ENCODE measurements at regions not wholly inside any gene's neighbourhood (a gene's known extent, or its start where the extent isn't known, plus 50 kb on each side); places are given as distances from the start of the nearest gene placed in this dataset.

DNA sequence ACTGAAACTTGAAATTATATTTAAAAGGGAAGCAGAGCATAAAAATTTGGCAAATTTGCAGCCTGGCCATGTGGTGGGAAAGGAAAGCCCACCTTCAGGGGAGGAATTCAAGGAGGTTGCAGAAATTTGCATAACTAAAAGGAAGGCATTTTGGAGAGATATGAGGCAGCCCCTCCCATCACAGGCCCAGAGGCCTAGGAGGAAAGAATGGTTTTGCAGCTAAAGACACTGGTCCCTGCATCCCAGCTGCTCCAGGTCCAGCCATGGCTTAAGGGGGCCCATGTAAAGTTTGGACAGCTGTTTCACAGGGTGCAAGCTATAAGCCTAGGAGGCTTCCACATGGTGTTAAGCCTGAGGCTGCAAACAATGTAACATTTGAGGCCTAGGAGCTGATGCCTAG, 212.5 kb downstream of the NNT start:
- TF ChIP-seq CTCF (IDR thresholded peaks at IDR 0.05) (no peak), ZFX (IDR thresholded peaks at IDR 0.05; ENCODE audit: borderline replicate concordance) (no peak)

Data from 22Rv1 (cell line).